ENCODE measurements at regions not wholly inside any gene's neighbourhood (a gene's known extent, or its start where the extent isn't known, plus 50 kb on each side); places are given as distances from the start of the nearest gene placed in this dataset.

- Histone ChIP-seq H3K4me1 (ENCODE audit: control insufficient read depth, insufficient read depth, low read length) (no peaks in the 10 kb centered on the region), H3K27ac (ENCODE audit: low read length) (no peak overlapping the region), H3K27me3 (ENCODE audit: control insufficient read depth in 1 of 2, insufficient read depth in 2 of 2, low read length in 2 of 2) (no peaks in the 10 kb centered on the region), H3K4me3 (ENCODE audit: low read length in 2 of 2) (no peak overlapping the region), H3K9me3 (ENCODE audit: control insufficient read depth in 2 of 2, low read length in 2 of 2) (no peaks in the 10 kb centered on the region), H3K9ac (ENCODE audit: low read length in 2 of 2) (no peak overlapping the region), H3K36me3 (ENCODE audit: control insufficient read depth in 2 of 2, insufficient read depth in 2 of 2, low read length in 2 of 2) (no peaks in the 10 kb centered on the region)
Observed at GRCh38 chr1:199098468-199098867, 459.6 kb downstream of the PTPRC start.

GRCh38 chr1:199101139-199101538 lies 462.3 kb downstream of the PTPRC start:
- Histone ChIP-seq H3K9me3 (ENCODE audit: control insufficient read depth in 2 of 2, low read length in 2 of 2) (peaks cover 0 to 4% of the 10 kb centered on the region in 2 donors), H3K4me3 (ENCODE audit: low read length in 2 of 2) (no peak overlapping the region), H3K9ac (ENCODE audit: low read length in 2 of 2) (no peak overlapping the region), H3K4me1 (ENCODE audit: control insufficient read depth, insufficient read depth, low read length) (no peaks in the 10 kb centered on the region), H3K27ac (ENCODE audit: low read length) (no peak overlapping the region), H3K36me3 (ENCODE audit: control insufficient read depth in 2 of 2, insufficient read depth in 2 of 2, low read length in 2 of 2) (no peaks in the 10 kb centered on the region), H3K27me3 (ENCODE audit: control insufficient read depth in 1 of 2, insufficient read depth in 2 of 2, low read length in 2 of 2) (no peaks in the 10 kb centered on the region)

- H3K9ac ChIP-seq (ENCODE audit: low read length in 2 of 2): no peak overlapping the region
- peaks cover 0 to 4% of the 10 kb centered on the region in 2 donors for H3K9me3 ChIP-seq (ENCODE audit: control insufficient read depth in 2 of 2, low read length in 2 of 2)
- no peaks in the 10 kb centered on the region for H3K36me3 ChIP-seq (ENCODE audit: control insufficient read depth in 2 of 2, insufficient read depth in 2 of 2, low read length in 2 of 2)
- H3K4me1 ChIP-seq (ENCODE audit: control insufficient read depth, insufficient read depth, low read length): no peaks in the 10 kb centered on the region
- H3K4me3 ChIP-seq (ENCODE audit: low read length in 2 of 2): no peak overlapping the region
- no peaks in the 10 kb centered on the region for H3K27me3 ChIP-seq (ENCODE audit: control insufficient read depth in 1 of 2, insufficient read depth in 2 of 2, low read length in 2 of 2)
- H3K27ac ChIP-seq (ENCODE audit: low read length): no peak overlapping the region
Observed at GRCh38 chr1:199101635-199102034, 462.8 kb downstream of the PTPRC start.

- Histone ChIP-seq H3K27me3 (ENCODE audit: control insufficient read depth in 1 of 2, insufficient read depth in 2 of 2, low read length in 2 of 2) (no peaks in the 10 kb centered on the region), H3K9me3 (ENCODE audit: control insufficient read depth in 2 of 2, low read length in 2 of 2) (peaks cover 0 to 4% of the 10 kb centered on the region in 2 donors), H3K36me3 (ENCODE audit: control insufficient read depth in 2 of 2, insufficient read depth in 2 of 2, low read length in 2 of 2) (no peaks in the 10 kb centered on the region), H3K9ac (ENCODE audit: low read length in 2 of 2) (no peak overlapping the region), H3K4me1 (ENCODE audit: control insufficient read depth, insufficient read depth, low read length) (no peaks in the 10 kb centered on the region), H3K27ac (ENCODE audit: low read length) (no peak overlapping the region), H3K4me3 (ENCODE audit: low read length in 2 of 2) (no peak overlapping the region)
Observed at GRCh38 chr1:199102239-199102638, 463.4 kb downstream of the PTPRC start.

- no peak overlapping the region for H3K27ac ChIP-seq (ENCODE audit: low read length)
- H3K4me3 ChIP-seq (ENCODE audit: low read length in 2 of 2): no peak overlapping the region
- H3K27me3 ChIP-seq (ENCODE audit: control insufficient read depth in 1 of 2, insufficient read depth in 2 of 2, low read length in 2 of 2): no peaks in the 10 kb centered on the region
- H3K9me3 ChIP-seq (ENCODE audit: control insufficient read depth in 2 of 2, low read length in 2 of 2): peaks cover 0 to 4% of the 10 kb centered on the region in 2 donors
- H3K36me3 ChIP-seq (ENCODE audit: control insufficient read depth in 2 of 2, insufficient read depth in 2 of 2, low read length in 2 of 2): no peaks in the 10 kb centered on the region
- H3K9ac ChIP-seq (ENCODE audit: low read length in 2 of 2): no peak overlapping the region
- no peaks in the 10 kb centered on the region for H3K4me1 ChIP-seq (ENCODE audit: control insufficient read depth, insufficient read depth, low read length)
Observed at GRCh38 chr1:199109160-199109559, 470.3 kb downstream of the PTPRC start.

- Histone ChIP-seq H3K36me3 (ENCODE audit: control insufficient read depth in 2 of 2, insufficient read depth in 2 of 2, low read length in 2 of 2) (no peaks in the 10 kb centered on the region), H3K4me3 (ENCODE audit: low read length in 2 of 2) (no peak overlapping the region), H3K9ac (ENCODE audit: low read length in 2 of 2) (no peak overlapping the region), H3K27ac (ENCODE audit: low read length) (no peak overlapping the region), H3K9me3 (ENCODE audit: control insufficient read depth in 2 of 2, low read length in 2 of 2) (no peaks in the 10 kb centered on the region), H3K27me3 (ENCODE audit: control insufficient read depth in 1 of 2, insufficient read depth in 2 of 2, low read length in 2 of 2) (no peaks in the 10 kb centered on the region), H3K4me1 (ENCODE audit: control insufficient read depth, insufficient read depth, low read length) (no peaks in the 10 kb centered on the region)
Observed at GRCh38 chr1:199112365-199112764, 473.5 kb downstream of the PTPRC start.

- H3K4me1 ChIP-seq (ENCODE audit: control insufficient read depth, insufficient read depth, low read length): no peaks in the 10 kb centered on the region
- H3K27ac ChIP-seq (ENCODE audit: low read length): no peak overlapping the region
- H3K36me3 ChIP-seq (ENCODE audit: control insufficient read depth in 2 of 2, insufficient read depth in 2 of 2, low read length in 2 of 2): no peaks in the 10 kb centered on the region
Observed at GRCh38 chr1:199113265-199113869, 474.5 kb downstream of the PTPRC start.

GRCh38 chr1:199116488-199116887 lies 477.6 kb downstream of the PTPRC start:
- Histone ChIP-seq H3K4me1 (ENCODE audit: control insufficient read depth, insufficient read depth, low read length) (no peaks in the 10 kb centered on the region), H3K4me3 (ENCODE audit: low read length in 2 of 2) (no peak overlapping the region), H3K9me3 (ENCODE audit: control insufficient read depth in 2 of 2, low read length in 2 of 2) (no peaks in the 10 kb centered on the region), H3K36me3 (ENCODE audit: control insufficient read depth in 2 of 2, insufficient read depth in 2 of 2, low read length in 2 of 2) (no peaks in the 10 kb centered on the region), H3K27ac (ENCODE audit: low read length) (no peak overlapping the region), H3K9ac (ENCODE audit: low read length in 2 of 2) (no peak overlapping the region), H3K27me3 (ENCODE audit: control insufficient read depth in 1 of 2, insufficient read depth in 2 of 2, low read length in 2 of 2) (no peaks in the 10 kb centered on the region)

More at GRCh38 chr1:199113265-199113869, 474.5 kb downstream of the PTPRC start:
- no peak overlapping the region for H3K4me3 ChIP-seq (ENCODE audit: low read length in 2 of 2)
- no peak overlapping the region for H3K9ac ChIP-seq (ENCODE audit: low read length in 2 of 2)
- H3K27me3 ChIP-seq (ENCODE audit: control insufficient read depth in 1 of 2, insufficient read depth in 2 of 2, low read length in 2 of 2): no peaks in the 10 kb centered on the region
- H3K9me3 ChIP-seq (ENCODE audit: control insufficient read depth in 2 of 2, low read length in 2 of 2): no peaks in the 10 kb centered on the region

GRCh38 chr1:199121047-199121446 lies 482.2 kb downstream of the PTPRC start:
- H3K36me3 ChIP-seq (ENCODE audit: control insufficient read depth in 2 of 2, insufficient read depth in 2 of 2, low read length in 2 of 2): no peaks in the 10 kb centered on the region
- no peaks in the 10 kb centered on the region for H3K9me3 ChIP-seq (ENCODE audit: control insufficient read depth in 2 of 2, low read length in 2 of 2)
- H3K9ac ChIP-seq (ENCODE audit: low read length in 2 of 2): no peak overlapping the region
- H3K4me3 ChIP-seq (ENCODE audit: low read length in 2 of 2): no peak overlapping the region
- H3K27ac ChIP-seq (ENCODE audit: low read length): no peak overlapping the region
- no peaks in the 10 kb centered on the region for H3K27me3 ChIP-seq (ENCODE audit: control insufficient read depth in 1 of 2, insufficient read depth in 2 of 2, low read length in 2 of 2)
- no peaks in the 10 kb centered on the region for H3K4me1 ChIP-seq (ENCODE audit: control insufficient read depth, insufficient read depth, low read length)

GRCh38 chr1:199122085-199122484 lies 483.2 kb downstream of the PTPRC start:
- Histone ChIP-seq H3K27ac (ENCODE audit: low read length) (no peak overlapping the region), H3K4me1 (ENCODE audit: control insufficient read depth, insufficient read depth, low read length) (no peaks in the 10 kb centered on the region), H3K36me3 (ENCODE audit: control insufficient read depth in 2 of 2, insufficient read depth in 2 of 2, low read length in 2 of 2) (no peaks in the 10 kb centered on the region), H3K9me3 (ENCODE audit: control insufficient read depth in 2 of 2, low read length in 2 of 2) (no peaks in the 10 kb centered on the region), H3K27me3 (ENCODE audit: control insufficient read depth in 1 of 2, insufficient read depth in 2 of 2, low read length in 2 of 2) (no peaks in the 10 kb centered on the region), H3K4me3 (ENCODE audit: low read length in 2 of 2) (no peak overlapping the region), H3K9ac (ENCODE audit: low read length in 2 of 2) (no peak overlapping the region)

GRCh38 chr1:199122532-199123311 lies 483.9 kb downstream of the PTPRC start:
- Histone ChIP-seq H3K27me3 (ENCODE audit: control insufficient read depth in 1 of 2, insufficient read depth in 2 of 2, low read length in 2 of 2) (no peaks in the 10 kb centered on the region), H3K9me3 (ENCODE audit: control insufficient read depth in 2 of 2, low read length in 2 of 2) (no peaks in the 10 kb centered on the region), H3K9ac (ENCODE audit: low read length in 2 of 2) (no peak overlapping the region)

More at GRCh38 chr1:199122532-199123311, 483.9 kb downstream of the PTPRC start:
- Histone ChIP-seq H3K27ac (ENCODE audit: low read length) (no peak overlapping the region), H3K36me3 (ENCODE audit: control insufficient read depth in 2 of 2, insufficient read depth in 2 of 2, low read length in 2 of 2) (no peaks in the 10 kb centered on the region), H3K4me1 (ENCODE audit: control insufficient read depth, insufficient read depth, low read length) (no peaks in the 10 kb centered on the region), H3K4me3 (ENCODE audit: low read length in 2 of 2) (no peak overlapping the region)

Measured in stomach smooth muscle (tissue), 2 donors.